HFF-Myc (cell line): ENCODE measurements at regions not wholly inside any gene's neighbourhood (a gene's known extent, or its start where the extent isn't known, plus 50 kb on each side); places are given as distances from the start of the nearest gene placed in this dataset.

Experiments used
- DNase-seq: peaks from one replicate; pipeline ENCODE4 v3.0.0-alpha.2; 2011; ENCODE audit warnings: low read depth; ENCODE audit errors: extremely low read depth
- H3K4me3 ChIP-seq: replicated peaks from 2 replicates; pipeline ENCODE4 v1.5.1; 2011; ENCODE audit warnings: low read depth, mild to moderate bottlenecking, control low read depth, low read length
- TF ChIP-seq, protein P1 (sequence below): IDR thresholded peaks from 2 replicates; pipeline ENCODE4 v1.5.1; 2012; ENCODE audit warnings: mild to moderate bottlenecking, low read depth, low read length, control low read depth; ENCODE audit errors: missing control alignments

DNA sequence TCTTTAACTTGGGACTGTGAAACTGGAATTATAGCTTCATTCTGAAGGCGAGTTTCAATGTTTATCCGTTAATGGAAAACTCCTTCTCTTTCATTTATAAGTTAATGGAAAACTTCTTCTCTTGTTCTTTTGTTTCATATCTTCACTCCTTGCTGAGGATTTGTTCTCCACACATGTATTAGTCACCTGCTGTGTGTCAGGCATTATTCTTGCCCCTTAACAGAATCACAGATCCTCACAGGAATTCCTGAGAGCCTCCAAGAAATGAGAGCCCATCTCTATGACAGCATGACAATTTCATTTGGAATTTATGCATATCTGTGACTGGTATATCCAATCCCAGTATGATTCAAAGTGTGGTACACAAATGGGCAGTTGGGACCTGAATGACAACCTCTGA is 545.8 kb downstream of the BCL11A start:
- TF ChIP-seq, protein P1, sequence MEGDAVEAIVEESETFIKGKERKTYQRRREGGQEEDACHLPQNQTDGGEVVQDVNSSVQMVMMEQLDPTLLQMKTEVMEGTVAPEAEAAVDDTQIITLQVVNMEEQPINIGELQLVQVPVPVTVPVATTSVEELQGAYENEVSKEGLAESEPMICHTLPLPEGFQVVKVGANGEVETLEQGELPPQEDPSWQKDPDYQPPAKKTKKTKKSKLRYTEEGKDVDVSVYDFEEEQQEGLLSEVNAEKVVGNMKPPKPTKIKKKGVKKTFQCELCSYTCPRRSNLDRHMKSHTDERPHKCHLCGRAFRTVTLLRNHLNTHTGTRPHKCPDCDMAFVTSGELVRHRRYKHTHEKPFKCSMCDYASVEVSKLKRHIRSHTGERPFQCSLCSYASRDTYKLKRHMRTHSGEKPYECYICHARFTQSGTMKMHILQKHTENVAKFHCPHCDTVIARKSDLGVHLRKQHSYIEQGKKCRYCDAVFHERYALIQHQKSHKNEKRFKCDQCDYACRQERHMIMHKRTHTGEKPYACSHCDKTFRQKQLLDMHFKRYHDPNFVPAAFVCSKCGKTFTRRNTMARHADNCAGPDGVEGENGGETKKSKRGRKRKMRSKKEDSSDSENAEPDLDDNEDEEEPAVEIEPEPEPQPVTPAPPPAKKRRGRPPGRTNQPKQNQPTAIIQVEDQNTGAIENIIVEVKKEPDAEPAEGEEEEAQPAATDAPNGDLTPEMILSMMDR, result no peak
- no peak overlapping the region for H3K4me3 ChIP-seq

DNA sequence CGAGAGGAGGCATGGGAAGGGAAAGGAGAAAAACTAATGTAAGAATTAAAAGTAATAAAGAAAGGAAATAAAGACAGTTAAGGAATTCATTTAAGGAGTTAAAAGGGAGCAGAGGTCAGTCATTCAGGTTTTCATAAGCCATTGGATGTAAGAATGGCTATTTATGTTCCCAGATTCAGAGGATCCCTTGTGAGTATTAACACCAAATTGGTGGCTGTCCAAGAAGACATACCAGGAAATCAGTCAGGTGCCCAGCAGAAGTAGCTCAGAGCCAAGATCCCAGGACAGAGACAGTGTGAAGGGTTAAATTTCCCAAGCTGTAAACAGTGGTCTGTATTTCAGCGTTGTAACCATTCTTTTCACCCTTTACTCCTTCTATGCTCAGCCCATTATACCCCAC is 550.4 kb downstream of the BCL11A start:
- TF ChIP-seq, protein P1, result no peak
- no peak for DNase-seq
- no peak overlapping the region for H3K4me3 ChIP-seq

More for the DNA sequence above, 545.8 kb downstream of the BCL11A start:
- no peak for DNase-seq

DNA sequence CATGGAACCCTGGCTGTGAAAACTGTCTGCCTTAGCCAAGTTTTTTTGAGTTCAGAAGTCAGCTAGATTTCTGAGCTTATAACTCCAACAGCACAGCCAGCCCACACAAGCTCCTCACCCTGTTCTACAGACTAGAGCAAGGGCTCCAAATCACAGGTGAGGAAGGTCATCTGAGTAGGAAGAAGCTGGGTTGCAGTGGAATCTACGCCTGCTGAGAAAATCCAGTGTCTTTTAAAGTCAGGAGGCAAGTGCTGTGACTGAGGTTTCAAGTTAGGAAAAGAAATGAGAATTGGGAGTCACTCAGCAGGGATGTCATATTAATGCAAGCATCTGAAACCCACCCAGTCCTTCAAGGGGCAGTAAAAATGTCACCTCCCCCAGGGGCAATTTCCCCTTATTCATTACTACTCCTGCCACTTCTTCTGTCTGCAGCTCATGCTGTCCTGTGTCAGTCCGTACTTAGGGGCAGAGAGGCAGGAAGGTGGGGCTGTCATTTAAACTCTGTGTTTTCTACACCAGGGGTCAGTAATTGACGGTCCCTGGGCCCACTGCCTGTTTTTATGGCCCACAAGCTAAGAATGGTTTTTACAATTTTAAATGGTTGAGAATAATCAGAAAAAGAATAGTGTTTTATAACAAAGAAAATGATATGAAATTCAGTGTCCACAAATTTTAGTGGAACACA is 551.1 kb downstream of the BCL11A start:
- no peak overlapping the region for H3K4me3 ChIP-seq
- TF ChIP-seq, protein P1, result no peak
- DNase-seq, result no peak

DNA sequence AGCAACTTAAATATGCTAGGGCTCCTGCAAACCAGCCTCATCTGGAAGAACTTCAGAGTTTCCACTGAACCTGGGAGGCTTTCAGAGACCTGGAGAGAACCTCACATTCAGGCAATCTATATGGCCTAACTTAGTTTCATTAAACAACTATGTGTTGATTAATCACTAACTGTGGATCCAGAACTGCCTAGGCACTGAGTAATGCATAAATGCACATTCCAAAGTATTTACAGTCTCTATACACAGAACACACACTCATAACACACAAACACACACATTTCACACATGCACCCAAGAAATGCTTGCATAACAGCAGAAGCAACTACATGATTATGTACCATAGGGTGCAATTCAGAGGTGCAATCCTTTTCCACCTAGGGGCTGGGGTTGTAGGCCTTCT is 552.8 kb downstream of the BCL11A start:
- H3K4me3 ChIP-seq, result no peak overlapping the region
- no peak for DNase-seq
- TF ChIP-seq, protein P1, result no peak

DNA sequence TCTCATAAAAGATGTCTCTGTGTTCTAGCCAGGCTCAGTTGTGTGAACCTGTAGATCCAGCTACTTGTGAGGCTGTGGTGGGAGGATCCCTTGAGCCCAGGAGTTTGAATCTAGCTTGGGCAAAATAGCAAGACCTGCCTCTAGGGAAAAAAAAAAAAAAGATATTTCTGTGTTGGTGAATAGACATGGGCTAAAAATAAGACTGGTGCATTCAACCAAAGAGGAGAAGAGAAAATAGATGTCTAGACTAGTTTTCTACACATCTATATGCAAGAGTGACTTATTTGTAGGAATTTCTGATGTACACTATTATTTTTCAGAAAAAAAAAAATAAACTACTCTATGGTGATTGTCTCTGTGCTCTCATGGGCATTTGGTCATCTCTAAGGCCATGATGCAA is 555.1 kb downstream of the BCL11A start:
- TF ChIP-seq, protein P1, result no peak
- no peak overlapping the region for H3K4me3 ChIP-seq
- DNase-seq, result no peak

DNA sequence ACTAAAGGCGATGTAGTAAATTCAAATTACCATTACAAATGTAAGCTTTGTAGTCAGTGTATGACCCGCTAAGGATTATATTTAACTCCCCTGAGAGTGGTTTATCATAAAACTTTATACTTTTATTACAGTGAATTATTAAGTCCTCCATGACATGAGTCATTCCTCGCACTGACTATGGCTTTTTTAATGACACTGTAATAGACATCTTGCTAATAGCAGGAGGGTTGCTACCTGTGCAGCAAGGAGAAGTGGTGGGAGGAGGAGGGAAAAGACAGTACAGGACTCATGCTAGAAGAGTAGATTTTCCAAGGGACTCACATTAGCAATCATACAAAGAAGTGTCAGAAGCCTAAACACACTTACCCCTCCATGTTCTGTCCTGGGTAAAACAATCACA is 556.1 kb downstream of the BCL11A start:
- H3K4me3 ChIP-seq, result no peak overlapping the region
- DNase-seq, result no peak
- TF ChIP-seq, protein P1, result no peak

DNA sequence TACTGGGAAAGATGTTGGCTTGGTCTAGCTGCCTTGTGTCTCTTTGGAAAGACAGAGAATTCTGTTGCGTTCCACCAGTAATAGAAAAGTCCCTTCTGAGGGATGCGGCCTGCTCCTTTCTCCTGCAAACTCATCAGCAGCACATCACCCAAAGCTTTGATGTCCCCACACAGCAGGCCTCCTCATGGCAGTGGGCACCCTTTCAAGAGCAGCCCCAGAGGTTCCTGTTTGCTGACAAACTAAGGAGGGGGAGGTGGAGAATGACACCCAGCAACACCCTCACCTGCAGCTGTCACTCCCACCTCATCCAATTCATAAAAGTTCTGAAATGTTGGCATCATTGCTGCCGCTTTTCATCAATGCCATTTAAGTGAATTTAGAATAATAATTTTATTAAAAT is 556.6 kb downstream of the BCL11A start:
- H3K4me3 ChIP-seq, result no peak overlapping the region
- TF ChIP-seq, protein P1, result no peak
- no peak for DNase-seq
